Neuron (in vitro differentiated cells): ENCODE measurements at regions not wholly inside any gene's neighbourhood (a gene's known extent, or its start where the extent isn't known, plus 50 kb on each side); places are given as distances from the start of the nearest gene placed in this dataset.

Experiments
- H2AFZ ChIP-seq: one replicate; pipeline ENCODE4 v1.6.1; 2013; ENCODE audit warnings: low read depth, mild to moderate bottlenecking, inconsistent platforms, low read length, moderate library complexity
- H3K27me3 ChIP-seq: one replicate; pipeline ENCODE4 v1.6.1; 2013; ENCODE audit warnings: low read length; ENCODE audit not compliant: insufficient read depth
- H3K36me3 ChIP-seq: one replicate; pipeline ENCODE4 v1.6.1; 2013; ENCODE audit warnings: low read length; ENCODE audit not compliant: insufficient read depth
- H3K4me1 ChIP-seq: one replicate; pipeline ENCODE4 v1.6.1; 2013; ENCODE audit warnings: low read length; ENCODE audit not compliant: insufficient read depth
- H3K4me3 ChIP-seq: 2 replicates; pipeline ENCODE4 v1.5.1; 2013; ENCODE audit warnings: mild to moderate bottlenecking, low read length, moderate library complexity
- H3K9me3 ChIP-seq: one replicate; pipeline ENCODE4 v1.6.1; 2013; ENCODE audit warnings: low read length

GRCh38 chr21:24310788-24311187 lies 1296.5 kb downstream of the MRPL39 start:
- Histone ChIP-seq H3K9me3 (no peaks in the 10 kb centered on the region), H3K27me3 (no peaks in the 10 kb centered on the region), H2AFZ (no peak overlapping the region), H3K4me1 (no peaks in the 10 kb centered on the region), H3K36me3 (no peaks in the 10 kb centered on the region), H3K4me3 (no peak overlapping the region)

DNA sequence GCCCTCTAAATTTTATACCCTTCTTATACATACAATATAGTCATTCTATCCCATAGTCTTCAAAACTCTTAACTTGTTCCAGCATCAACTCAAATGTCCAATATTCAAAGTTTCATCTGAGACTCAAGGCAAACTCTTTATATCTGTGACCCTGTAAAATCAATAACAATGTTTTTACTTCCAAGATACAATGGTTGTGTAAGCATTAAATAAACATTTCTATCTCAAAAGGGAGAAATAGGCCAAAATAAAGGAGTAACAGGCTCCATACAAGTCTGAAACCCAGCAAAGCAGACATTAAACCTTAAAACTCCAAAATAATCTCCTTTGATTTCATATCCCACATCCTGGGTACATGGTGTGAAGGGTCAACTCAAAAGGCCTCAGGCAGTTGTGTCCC lies 1299.1 kb downstream of the MRPL39 start:
- Histone ChIP-seq H3K4me1 (no peaks in the 10 kb centered on the region), H3K36me3 (no peaks in the 10 kb centered on the region), H2AFZ (no peak overlapping the region), H3K27me3 (no peaks in the 10 kb centered on the region), H3K9me3 (no peaks in the 10 kb centered on the region), H3K4me3 (no peak overlapping the region)

GRCh38 chr21:24302400-24302799 lies 1304.9 kb downstream of the MRPL39 start:
- no peaks in the 10 kb centered on the region for H3K4me1 ChIP-seq
- H3K27me3 ChIP-seq: no peaks in the 10 kb centered on the region
- no peaks in the 10 kb centered on the region for H3K36me3 ChIP-seq
- no peak overlapping the region for H3K4me3 ChIP-seq
- no peaks in the 10 kb centered on the region for H3K9me3 ChIP-seq
- H2AFZ ChIP-seq: no peak overlapping the region

DNA sequence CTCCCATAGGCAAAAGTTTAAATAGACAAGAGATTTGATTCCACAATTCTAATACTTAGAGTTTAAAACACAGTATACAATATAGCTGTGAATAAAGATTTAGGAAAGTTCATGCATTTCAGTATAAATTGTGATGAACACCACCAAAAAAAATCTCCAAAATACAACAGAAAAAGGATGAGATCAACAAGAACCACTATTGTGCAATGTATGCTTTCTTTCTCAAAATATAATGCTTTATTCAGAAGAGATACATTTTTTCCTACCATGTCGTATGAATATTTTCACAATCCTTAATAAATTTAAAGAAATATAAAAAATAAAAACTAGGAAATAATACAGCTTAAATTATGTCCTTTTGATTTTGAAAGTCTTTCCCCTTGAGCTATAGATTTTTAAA lies 1309.2 kb downstream of the MRPL39 start:
- Histone ChIP-seq H2AFZ (no peak overlapping the region), H3K27me3 (no peaks in the 10 kb centered on the region), H3K36me3 (no peaks in the 10 kb centered on the region), H3K4me3 (no peak overlapping the region), H3K4me1 (no peaks in the 10 kb centered on the region), H3K9me3 (no peaks in the 10 kb centered on the region)

DNA sequence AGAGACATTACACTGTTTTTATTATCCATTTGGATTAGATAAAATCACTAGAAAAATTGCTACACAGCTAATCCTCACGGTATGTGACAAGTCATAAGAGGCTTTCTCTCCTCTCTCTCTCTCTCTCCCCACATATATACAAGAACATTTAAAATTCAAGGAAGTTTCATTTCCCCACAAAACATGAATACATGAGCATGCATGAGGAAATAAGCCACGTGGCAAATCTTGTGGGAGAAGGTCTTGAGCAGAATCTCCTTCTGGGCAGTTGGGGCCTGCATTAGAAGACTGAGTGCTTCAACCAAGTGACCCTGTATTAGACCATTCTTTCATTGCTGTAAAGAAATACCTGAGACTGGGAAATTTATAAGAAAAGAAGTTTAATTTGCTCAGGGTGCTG lies 1313.1 kb downstream of the MRPL39 start:
- Histone ChIP-seq H3K27me3 (no peaks in the 10 kb centered on the region), H3K36me3 (no peaks in the 10 kb centered on the region), H3K4me1 (no peaks in the 10 kb centered on the region), H3K9me3 (no peaks in the 10 kb centered on the region), H2AFZ (no peak overlapping the region), H3K4me3 (no peak overlapping the region)

- Histone ChIP-seq H3K4me3 (no peak overlapping the region), H3K9me3 (no peaks in the 10 kb centered on the region), H3K27me3 (no peaks in the 10 kb centered on the region), H3K4me1 (no peaks in the 10 kb centered on the region), H2AFZ (no peak overlapping the region), H3K36me3 (no peaks in the 10 kb centered on the region)
These were observed 1317.0 kb downstream of the MRPL39 start for GRCh38 chr21:24290151-24290833.

- H3K4me3 ChIP-seq: no peak overlapping the region
- no peaks in the 10 kb centered on the region for H3K4me1 ChIP-seq
- H2AFZ ChIP-seq: no peak overlapping the region
- no peaks in the 10 kb centered on the region for H3K27me3 ChIP-seq
- H3K36me3 ChIP-seq: no peaks in the 10 kb centered on the region
- no peaks in the 10 kb centered on the region for H3K9me3 ChIP-seq
These were observed 1317.7 kb downstream of the MRPL39 start for GRCh38 chr21:24289539-24289938.

GRCh38 chr21:24280596-24280995 lies 1326.7 kb downstream of the MRPL39 start:
- Histone ChIP-seq H3K36me3 (no peaks in the 10 kb centered on the region), H3K4me1 (no peaks in the 10 kb centered on the region), H2AFZ (no peak overlapping the region), H3K4me3 (no peak overlapping the region), H3K27me3 (no peaks in the 10 kb centered on the region), H3K9me3 (no peaks in the 10 kb centered on the region)

DNA sequence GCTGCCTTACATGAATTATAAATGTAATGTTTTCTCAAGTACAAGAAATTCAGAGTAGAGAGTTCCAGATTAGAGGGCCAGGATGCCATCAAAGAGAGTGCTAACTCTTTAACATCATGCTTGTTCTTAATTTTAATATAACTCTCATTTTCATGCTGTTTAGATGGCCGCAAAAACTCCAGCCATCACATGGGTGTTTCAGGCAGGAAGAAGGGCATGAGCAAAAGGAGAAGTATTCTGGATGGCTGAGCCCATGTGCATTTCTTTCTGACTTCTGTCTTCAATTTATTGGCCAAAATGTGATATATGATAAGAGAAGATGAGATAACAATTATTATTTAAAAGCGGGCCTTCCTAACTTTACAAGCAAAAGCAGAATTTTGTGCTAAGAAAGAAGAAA lies 1328.6 kb downstream of the MRPL39 start:
- no peaks in the 10 kb centered on the region for H3K36me3 ChIP-seq
- H3K4me3 ChIP-seq: no peak overlapping the region
- H3K9me3 ChIP-seq: no peaks in the 10 kb centered on the region
- no peak overlapping the region for H2AFZ ChIP-seq
- no peaks in the 10 kb centered on the region for H3K27me3 ChIP-seq
- no peaks in the 10 kb centered on the region for H3K4me1 ChIP-seq

DNA sequence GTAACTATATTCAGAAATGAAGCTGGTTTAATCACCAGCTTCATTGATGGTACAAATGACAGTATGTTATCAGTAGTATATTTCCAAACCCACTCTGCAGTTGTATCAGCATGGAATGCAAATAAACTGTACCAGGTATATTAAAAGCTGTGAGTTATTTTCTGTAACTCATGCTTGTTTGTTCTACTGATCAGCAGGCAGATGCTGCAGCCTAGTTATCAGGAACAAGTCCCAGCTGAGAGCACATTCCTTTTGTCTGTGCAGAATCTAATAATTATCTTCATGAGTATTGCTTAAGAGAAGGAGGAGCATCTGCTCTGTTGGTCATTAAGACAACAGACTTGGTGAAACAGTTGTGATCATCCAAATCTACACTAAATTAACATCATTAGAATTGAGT lies 1331.1 kb downstream of the MRPL39 start:
- no peak overlapping the region for H3K4me3 ChIP-seq
- H3K27me3 ChIP-seq: no peaks in the 10 kb centered on the region
- no peaks in the 10 kb centered on the region for H3K4me1 ChIP-seq
- no peak overlapping the region for H2AFZ ChIP-seq
- no peaks in the 10 kb centered on the region for H3K36me3 ChIP-seq
- H3K9me3 ChIP-seq: no peaks in the 10 kb centered on the region

DNA sequence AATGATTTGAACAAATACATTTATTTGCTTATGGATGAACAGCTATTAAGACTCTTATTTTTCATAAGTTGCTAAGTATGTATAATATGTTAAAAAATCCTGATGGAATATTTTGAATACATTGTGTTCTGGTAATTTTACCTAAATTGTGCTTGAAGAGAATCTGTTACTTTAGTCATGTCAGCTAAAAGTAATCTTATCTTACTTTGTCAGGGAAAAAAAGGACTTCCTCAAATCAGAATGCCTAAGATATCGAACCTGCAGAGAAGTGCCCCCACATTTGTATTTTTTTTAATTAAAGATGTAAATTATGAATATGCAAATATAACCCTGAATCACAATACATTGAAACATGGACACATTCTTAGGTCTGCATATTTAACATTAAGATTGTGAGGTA lies 1331.7 kb downstream of the MRPL39 start:
- Histone ChIP-seq H3K4me3 (no peak overlapping the region), H3K27me3 (no peaks in the 10 kb centered on the region), H3K36me3 (no peaks in the 10 kb centered on the region), H3K4me1 (no peaks in the 10 kb centered on the region), H3K9me3 (no peaks in the 10 kb centered on the region), H2AFZ (no peak overlapping the region)

DNA sequence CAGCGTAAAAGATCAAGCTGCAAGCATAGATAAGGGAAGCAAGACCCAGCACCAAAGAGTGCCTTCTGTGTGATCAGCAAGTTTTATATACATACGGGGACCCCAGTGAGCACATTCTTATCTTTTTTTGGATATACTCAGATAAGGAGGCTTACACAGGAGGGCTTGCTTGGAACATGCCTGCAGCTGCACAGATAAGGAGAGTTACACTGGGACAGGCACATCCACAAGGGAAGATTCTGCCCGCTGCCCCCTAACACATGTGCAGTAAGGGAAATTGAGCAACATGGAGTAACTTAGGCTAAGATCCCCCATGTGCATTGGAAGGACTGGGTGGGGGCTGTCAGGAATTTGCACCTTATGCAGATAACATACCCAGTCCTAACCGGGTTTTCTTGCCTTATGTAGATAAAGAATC lies 1334.8 kb downstream of the MRPL39 start:
- Histone ChIP-seq H3K4me1 (no peaks in the 10 kb centered on the region), H3K9me3 (no peaks in the 10 kb centered on the region), H3K36me3 (no peaks in the 10 kb centered on the region), H3K4me3 (no peak overlapping the region), H3K27me3 (no peaks in the 10 kb centered on the region), H2AFZ (no peak overlapping the region)

DNA sequence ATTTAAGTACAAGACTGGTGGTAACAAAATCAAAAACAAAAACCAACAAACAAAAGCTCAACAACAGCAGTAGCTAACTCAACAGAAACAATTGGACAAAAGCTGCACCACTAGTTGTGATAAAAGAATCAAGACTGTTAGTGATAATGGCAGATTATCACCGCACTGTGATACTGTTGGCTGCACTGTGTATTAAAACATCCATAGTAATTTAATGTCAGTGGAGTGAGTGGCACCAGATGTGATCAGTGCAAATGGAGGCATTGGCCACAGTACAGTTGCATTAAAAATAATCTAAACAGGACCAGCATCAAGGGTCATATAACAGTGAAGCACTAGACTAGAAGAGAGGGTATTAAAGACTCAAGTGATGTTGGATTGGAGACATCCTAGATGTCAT lies 1341.3 kb downstream of the MRPL39 start:
- Histone ChIP-seq H3K4me1 (no peaks in the 10 kb centered on the region), H3K9me3 (no peaks in the 10 kb centered on the region), H3K36me3 (no peaks in the 10 kb centered on the region), H3K27me3 (no peaks in the 10 kb centered on the region), H2AFZ (no peak overlapping the region), H3K4me3 (no peak overlapping the region)

DNA sequence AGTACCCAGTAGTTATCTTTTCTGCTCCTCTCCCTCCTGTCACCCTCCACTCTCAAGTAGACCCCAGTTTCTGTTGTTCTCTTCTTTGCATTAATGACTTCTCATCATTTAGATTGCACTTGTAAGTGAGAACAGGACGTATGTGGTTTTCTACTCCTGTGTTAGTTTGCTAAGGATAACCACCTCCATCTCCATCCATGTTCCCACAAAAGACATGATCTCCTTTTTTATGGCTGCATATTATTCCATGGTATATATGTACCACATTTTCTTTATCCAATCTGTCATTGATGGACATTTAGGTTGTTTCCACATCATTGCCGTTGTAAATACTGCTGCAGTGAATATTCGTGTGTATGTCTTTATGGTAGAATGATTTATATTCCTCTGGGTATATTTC lies 1346.5 kb downstream of the MRPL39 start:
- no peaks in the 10 kb centered on the region for H3K4me1 ChIP-seq

More for the DNA sequence above, 1346.5 kb downstream of the MRPL39 start:
- Histone ChIP-seq H3K36me3 (no peaks in the 10 kb centered on the region), H3K27me3 (no peaks in the 10 kb centered on the region), H3K9me3 (no peaks in the 10 kb centered on the region), H2AFZ (no peak overlapping the region), H3K4me3 (no peak overlapping the region)
